ENCODE measurements at regions not wholly inside any gene's neighbourhood (a gene's known extent, or its start where the extent isn't known, plus 50 kb on each side); places are given as distances from the start of the nearest gene placed in this dataset.

- no peak overlapping the region for H3K4me3 ChIP-seq
- no peak overlapping the region for H3K4me2 ChIP-seq
- FAIRE-seq = no peak
- ChIA-PET CTCF (no interaction called here), POLR2A (no interaction called here)
- 6% methylated on average over 4 of the region's 6 CpGs for WGBS (ENCODE audit: missing lambda C conversion rate)
- H3K9me3 ChIP-seq = no peaks in the 10 kb centered on the region
- H3K27ac ChIP-seq = no peak overlapping the region
- ATAC-seq = no peak
- TF ChIP-seq FOSL2 (IDR thresholded peaks at IDR 0.05) (no peak), FOSL2 (CRISPR knock-in tag; IDR thresholded peaks at IDR 0.05) (no peak), FOXS1 (CRISPR knock-in tag; IDR thresholded peaks at IDR 0.05) (no peak), RAD21 (conservative IDR thresholded peaks at IDR 0.05 in 1 of 2, IDR thresholded peaks at IDR 0.05 in 1 of 2) (no peak), GATA3 (IDR thresholded peaks at IDR 0.05; ENCODE audit: borderline replicate concordance) (no peak), KDM5A (IDR thresholded peaks at IDR 0.05) (no peak), CHD4 (IDR thresholded peaks at IDR 0.05; ENCODE audit: borderline replicate concordance) (no peak)
- no peaks in the 10 kb centered on the region for H3K4me1 ChIP-seq
- DNase-seq (ENCODE audit: low read depth in 1 of 2, low spot score in 1 of 2) = no peak
Observed at GRCh38 chrX:143998261-143998660, 114.4 kb downstream of the UBE2NL start.

- H3K9me3 ChIP-seq = no peaks in the 10 kb centered on the region
- ChIA-PET POLR2A (no interaction called here), CTCF (no interaction called here)
- H3K4me1 ChIP-seq = no peaks in the 10 kb centered on the region
- TF ChIP-seq ELK1 (IDR thresholded peaks at IDR 0.05; ENCODE audit: low read depth, low read length) (no peak), MAZ (IDR thresholded peaks at IDR 0.05; ENCODE audit: borderline replicate concordance, low read depth, low read length) (no peak), MAFK (IDR thresholded peaks at IDR 0.05; ENCODE audit: partially characterized antibody) (no peak), RNF2 (IDR thresholded peaks at IDR 0.05; ENCODE audit: borderline replicate concordance, low read depth) (no peak), ZC3H11A (IDR thresholded peaks at IDR 0.05) (no peak), HOXA7 (CRISPR knock-in tag; IDR thresholded peaks at IDR 0.05) (no peak), E2F6 (IDR thresholded peaks at IDR 0.05; ENCODE audit: borderline replicate concordance, low read depth) (no peak), FOSL2 (IDR thresholded peaks at IDR 0.05) (no peak), FOSL2 (CRISPR knock-in tag; IDR thresholded peaks at IDR 0.05) (no peak), BHLHE40 (IDR thresholded peaks at IDR 0.05; ENCODE audit: low read depth, low read length) (no peak), HDAC2 (IDR thresholded peaks at IDR 0.05) (no peak), ESRRA (IDR thresholded peaks at IDR 0.05; ENCODE audit: borderline replicate concordance, low read length) (no peak), SREBF2 (IDR thresholded peaks at IDR 0.05) (no peak), HEYL (CRISPR knock-in tag; IDR thresholded peaks at IDR 0.05) (no peak), MAX (IDR thresholded peaks at IDR 0.05) (no peak), CHD4 (IDR thresholded peaks at IDR 0.05; ENCODE audit: borderline replicate concordance) (no peak), ZFP36 (IDR thresholded peaks at IDR 0.05; ENCODE audit: borderline replicate concordance, partially characterized antibody) (no peak), HMGXB4 (CRISPR knock-in tag; IDR thresholded peaks at IDR 0.05; ENCODE audit: borderline replicate concordance) (no peak), RARB (CRISPR knock-in tag; IDR thresholded peaks at IDR 0.05) (no peak), NR3C1 (IDR thresholded peaks at IDR 0.05) (no peak), ZNF302 (CRISPR knock-in tag; IDR thresholded peaks at IDR 0.05) (no peak)
- ATAC-seq (no peak), DNase-seq (ENCODE audit: low read depth in 1 of 2, low spot score in 1 of 2) (no peak), FAIRE-seq (peak; percentile 49)
- no peak overlapping the region for H3K4me3 ChIP-seq
- no peak overlapping the region for H3K27ac ChIP-seq
- no peak overlapping the region for H3K4me2 ChIP-seq
Observed at GRCh38 chrX:144006811-144007210, 122.9 kb downstream of the UBE2NL start.

Data from A549 (cell line).